GM23338 (cell line): ENCODE measurements at regions not wholly inside any gene's neighbourhood (a gene's known extent, or its start where the extent isn't known, plus 50 kb on each side); places are given as distances from the start of the nearest gene placed in this dataset.

Source experiments
- CREB1 ChIP-seq: fragments of 250-450 bp; sonication (Bioruptor Pico); IDR thresholded peaks from 2 replicates; pipeline ENCODE4 v1.5.0; 2020; ENCODE audit warnings: low read depth, mild to moderate bottlenecking, moderate library complexity
- CTCF ChIP-seq, 2 experiments: fragments of 200-600 bp in 1 of 2; sonication (generic) in 1 of 2; conservative IDR thresholded peaks; 2 replicates each; pipeline versions ENCODE4 v1.5.1 to v1.6.1; 2016 to 2017; ENCODE audit warnings: antibody characterized with exemption in 2 of 2, low read depth in 2 of 2, mild to moderate bottlenecking in 2 of 2, moderate library complexity in 1 of 2
- ETS1 ChIP-seq: IDR thresholded peaks from 2 replicates; pipeline ENCODE4 v1.6.1; 2016; ENCODE audit warnings: antibody characterized with exemption
- EZH2 ChIP-seq: fragments of 200-600 bp; sonication (generic); IDR thresholded peaks from one replicate; pipeline ENCODE4 v1.8.0; 2017; ENCODE audit warnings: antibody characterized with exemption, mild to moderate bottlenecking, low read depth; ENCODE audit not compliant: unreplicated experiment
- EZH2phosphoT487 ChIP-seq: fragments of 200-600 bp; sonication (generic); IDR thresholded peaks from one replicate; pipeline ENCODE4 v1.8.1; 2018; ENCODE audit warnings: antibody characterized with exemption; ENCODE audit not compliant: unreplicated experiment
- JUNB ChIP-seq: IDR thresholded peaks from one replicate; pipeline ENCODE4 v1.6.1; 2016; ENCODE audit warnings: antibody characterized with exemption; ENCODE audit not compliant: unreplicated experiment
- POLR2AphosphoS5 ChIP-seq: IDR thresholded peaks from 2 replicates; pipeline ENCODE4 v1.6.1; 2016; ENCODE audit warnings: antibody characterized with exemption, low read depth
- REST ChIP-seq: IDR thresholded peaks from one replicate; pipeline ENCODE4 v1.6.1; 2018; ENCODE audit warnings: antibody characterized with exemption; ENCODE audit not compliant: unreplicated experiment
- STAT1 ChIP-seq: IDR thresholded peaks from one replicate; pipeline ENCODE4 v1.6.1; 2016; ENCODE audit warnings: antibody characterized with exemption; ENCODE audit not compliant: unreplicated experiment
- ZNF114 ChIP-seq: fragments of 250-450 bp; sonication (Bioruptor Pico); IDR thresholded peaks from 2 replicates; pipeline ENCODE4 v1.5.0; 2020; ENCODE audit warnings: mild to moderate bottlenecking, moderate library complexity

- TF ChIP-seq EZH2 (no peak), CTCF (conservative IDR thresholded peaks at IDR 0.05; ENCODE audit: low read depth in 2 of 2) (no peak), POLR2AphosphoS5 (no peak), REST (no peak), EZH2phosphoT487 (no peak), ETS1 (no peak), STAT1 (no peak), CREB1 (no peak), JUNB (no peak), ZNF114 (CRISPR knock-in tag) (no peak)
Observed at GRCh38 chr12:87813476-87814234, 215.5 kb downstream of the C12orf50 start.
